ENCODE measurements at regions not wholly inside any gene's neighbourhood (a gene's known extent, or its start where the extent isn't known, plus 50 kb on each side); places are given as distances from the start of the nearest gene placed in this dataset.

GRCh38 chrX:38881066-38881465, 79.8 kb downstream of the MID1IP1 start:
- Histone ChIP-seq H3F3A (replicated peaks; ENCODE audit: insufficient read depth) (no peaks in the 10 kb centered on the region), H2AFZ (ENCODE audit: low read depth) (no peak overlapping the region), H3K27me3 (ENCODE audit: insufficient read depth) (no peaks in the 10 kb centered on the region), H3K9me2 (no peaks in the 10 kb centered on the region), H3K4me2 (no peak overlapping the region), H3K9ac (no peak overlapping the region), H3K27ac (ENCODE audit: low read depth in 2 of 2, low read length in 1 of 2) (no peak overlapping the region), H3K4me1 (ENCODE audit: control insufficient read depth in 1 of 2, insufficient read depth in 2 of 2, low read depth in 1 of 2, low read length in 1 of 2) (no peaks in the 10 kb centered on the region), H3K9me3 (no peaks in the 10 kb centered on the region), H3K36me3 (replicated peaks in 1 of 2; ENCODE audit: control insufficient read depth in 1 of 2, insufficient read depth in 2 of 2, low read length in 1 of 2) (no peaks in the 10 kb centered on the region), H3K79me2 (ENCODE audit: insufficient read depth) (no peaks in the 10 kb centered on the region), H4K20me1 (ENCODE audit: insufficient read depth) (no peaks in the 10 kb centered on the region), H3K4me3 (ENCODE audit: low read depth in 2 of 2, low read length in 1 of 2) (no peak overlapping the region)
- WGBS (ENCODE audit: low lambda C conversion rate) = 18% methylated on average over 2 of the region's 2 CpGs
- TF ChIP-seq, protein P1, sequence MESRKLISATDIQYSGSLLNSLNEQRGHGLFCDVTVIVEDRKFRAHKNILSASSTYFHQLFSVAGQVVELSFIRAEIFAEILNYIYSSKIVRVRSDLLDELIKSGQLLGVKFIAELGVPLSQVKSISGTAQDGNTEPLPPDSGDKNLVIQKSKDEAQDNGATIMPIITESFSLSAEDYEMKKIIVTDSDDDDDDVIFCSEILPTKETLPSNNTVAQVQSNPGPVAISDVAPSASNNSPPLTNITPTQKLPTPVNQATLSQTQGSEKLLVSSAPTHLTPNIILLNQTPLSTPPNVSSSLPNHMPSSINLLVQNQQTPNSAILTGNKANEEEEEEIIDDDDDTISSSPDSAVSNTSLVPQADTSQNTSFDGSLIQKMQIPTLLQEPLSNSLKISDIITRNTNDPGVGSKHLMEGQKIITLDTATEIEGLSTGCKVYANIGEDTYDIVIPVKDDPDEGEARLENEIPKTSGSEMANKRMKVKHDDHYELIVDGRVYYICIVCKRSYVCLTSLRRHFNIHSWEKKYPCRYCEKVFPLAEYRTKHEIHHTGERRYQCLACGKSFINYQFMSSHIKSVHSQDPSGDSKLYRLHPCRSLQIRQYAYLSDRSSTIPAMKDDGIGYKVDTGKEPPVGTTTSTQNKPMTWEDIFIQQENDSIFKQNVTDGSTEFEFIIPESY (IDR thresholded peaks at IDR 0.05; ENCODE audit: borderline replicate concordance, low read depth) = no peak
- TF ChIP-seq NFIC (IDR thresholded peaks at IDR 0.05; ENCODE audit: borderline replicate concordance) (no peak), GABPA (IDR thresholded peaks at IDR 0.05; ENCODE audit: low read depth) (no peak), TEAD4 (IDR thresholded peaks at IDR 0.05; ENCODE audit: borderline replicate concordance, insufficient read depth) (no peak), MAX (IDR thresholded peaks at IDR 0.05; ENCODE audit: low read depth) (no peak), SIN3A (IDR thresholded peaks at IDR 0.05; ENCODE audit: borderline replicate concordance, low read depth, low read length) (no peak), FOXJ3 (CRISPR knock-in tag; IDR thresholded peaks at IDR 0.05) (no peak), USF1 (IDR thresholded peaks at IDR 0.05; ENCODE audit: borderline replicate concordance, low read depth) (no peak), CTCF (IDR thresholded peaks at IDR 0.05) (no peak), FOXM1 (IDR thresholded peaks at IDR 0.05; ENCODE audit: low read depth) (no peak), FOSL2 (IDR thresholded peaks at IDR 0.05; ENCODE audit: borderline replicate concordance, low read depth) (no peak), RCOR1 (IDR thresholded peaks at IDR 0.05; ENCODE audit: low read length) (no peak), GATA2 (CRISPR knock-in tag; IDR thresholded peaks at IDR 0.05) (no peak), TCF12 (IDR thresholded peaks at IDR 0.05) (no peak)
- TF ChIP-seq, protein P2, sequence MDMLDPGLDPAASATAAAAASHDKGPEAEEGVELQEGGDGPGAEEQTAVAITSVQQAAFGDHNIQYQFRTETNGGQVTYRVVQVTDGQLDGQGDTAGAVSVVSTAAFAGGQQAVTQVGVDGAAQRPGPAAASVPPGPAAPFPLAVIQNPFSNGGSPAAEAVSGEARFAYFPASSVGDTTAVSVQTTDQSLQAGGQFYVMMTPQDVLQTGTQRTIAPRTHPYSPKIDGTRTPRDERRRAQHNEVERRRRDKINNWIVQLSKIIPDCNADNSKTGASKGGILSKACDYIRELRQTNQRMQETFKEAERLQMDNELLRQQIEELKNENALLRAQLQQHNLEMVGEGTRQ (IDR thresholded peaks at IDR 0.05; ENCODE audit: borderline replicate concordance, low read depth, low read length) = no peak
- CTCF ChIA-PET = interaction anchor here (1.1 kb wide), 1 partner anchor 12 kb away, joined by 3 read pairs; no protein-coding TSS in a partner anchor
- no peak for DNase-seq
- POLR2A ChIA-PET = no interaction called here
